Skeletal muscle tissue (tissue), 3 donors: ENCODE measurements at regions not wholly inside any gene's neighbourhood (a gene's known extent, or its start where the extent isn't known, plus 50 kb on each side); places are given as distances from the start of the nearest gene placed in this dataset.

Source experiments
- H3K27ac ChIP-seq: one replicate; pipeline ENCODE4 v1.7.0; 2013; ENCODE audit warnings: mild to moderate bottlenecking, low read depth, low read length, inconsistent platforms
- H3K27me3 ChIP-seq, 3 donors: one replicate each; pipeline ENCODE4 v1.7.0; 2013; ENCODE audit warnings: low read length in 3 of 3; ENCODE audit not compliant: control insufficient read depth in 3 of 3, insufficient read depth in 3 of 3
- H3K36me3 ChIP-seq, 3 donors: one replicate each; pipeline ENCODE4 v1.7.0; 2013; ENCODE audit warnings: low read length in 3 of 3; ENCODE audit not compliant: control insufficient read depth in 3 of 3, insufficient read depth in 3 of 3
- H3K4me1 ChIP-seq, 3 donors: one replicate each; pipeline ENCODE4 v1.7.0; 2013; ENCODE audit warnings: low read length in 3 of 3, mild to moderate bottlenecking in 3 of 3; ENCODE audit not compliant: control insufficient read depth in 3 of 3, insufficient read depth in 3 of 3
- H3K4me3 ChIP-seq, 3 donors: one replicate each; pipeline ENCODE4 v1.7.0; 2013; ENCODE audit warnings: low read length in 3 of 3
- H3K9ac ChIP-seq, 3 donors: one replicate each; pipeline ENCODE4 v1.7.0; 2013; ENCODE audit warnings: low read length in 3 of 3, mild to moderate bottlenecking in 3 of 3, moderate library complexity in 2 of 3, low read depth in 1 of 3
- H3K9me3 ChIP-seq, 3 donors: one replicate each; pipeline ENCODE4 v1.7.0; 2013; ENCODE audit warnings: low read length in 3 of 3; ENCODE audit not compliant: control insufficient read depth in 3 of 3
- donor health status: Osteomylitis.

DNA sequence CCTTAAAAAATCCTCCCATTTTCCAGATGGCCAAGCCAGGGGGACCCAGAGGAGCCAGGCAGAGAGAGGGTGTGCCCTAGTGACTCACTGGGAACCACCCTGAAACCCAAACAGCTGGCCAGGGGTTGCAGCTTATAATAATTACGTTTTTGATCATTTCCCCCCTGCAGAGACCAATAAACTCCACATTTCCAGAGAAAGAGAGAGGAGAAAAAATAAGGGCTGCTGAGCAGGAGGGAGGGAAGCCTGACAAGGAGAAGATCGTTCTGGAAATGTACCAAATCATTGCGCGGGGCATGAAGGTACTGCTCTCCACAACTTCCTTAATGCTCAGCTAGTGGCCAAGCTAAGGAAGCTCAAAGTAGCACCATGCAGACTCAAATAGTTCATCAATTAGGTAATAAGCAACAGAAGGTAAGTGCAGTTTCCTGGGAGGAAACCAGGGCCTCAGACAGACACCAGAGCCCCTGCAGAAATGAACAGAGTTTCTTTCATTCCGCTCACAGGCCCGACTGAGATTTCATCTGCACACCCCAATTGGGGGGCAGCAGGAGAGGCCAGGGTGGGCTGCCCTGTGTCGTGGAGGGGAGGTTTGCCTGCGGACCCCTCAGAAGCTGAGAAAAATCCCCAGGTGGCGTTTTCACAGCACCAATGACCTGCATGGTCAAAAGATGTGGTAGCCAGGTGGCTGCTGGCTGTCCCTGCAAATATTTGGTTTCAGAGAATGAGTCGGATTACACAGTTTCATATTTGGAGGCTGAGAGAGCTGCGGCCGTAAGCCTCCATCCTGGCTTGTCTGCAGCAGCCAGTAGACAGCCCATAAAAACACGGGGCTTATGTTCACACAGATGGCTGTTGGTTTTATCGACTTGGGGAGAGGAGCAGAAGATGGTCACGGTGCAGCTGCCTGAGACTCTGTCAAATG, 153.2 kb upstream of the LYZL2 start:
- peaks cover 20 to 25% (median 22%) of the 10 kb centered on the region in 3 donors for H3K4me1 ChIP-seq
- no peaks in the 10 kb centered on the region for H3K9me3 ChIP-seq
- no peaks in the 10 kb centered on the region for H3K27me3 ChIP-seq

DNA sequence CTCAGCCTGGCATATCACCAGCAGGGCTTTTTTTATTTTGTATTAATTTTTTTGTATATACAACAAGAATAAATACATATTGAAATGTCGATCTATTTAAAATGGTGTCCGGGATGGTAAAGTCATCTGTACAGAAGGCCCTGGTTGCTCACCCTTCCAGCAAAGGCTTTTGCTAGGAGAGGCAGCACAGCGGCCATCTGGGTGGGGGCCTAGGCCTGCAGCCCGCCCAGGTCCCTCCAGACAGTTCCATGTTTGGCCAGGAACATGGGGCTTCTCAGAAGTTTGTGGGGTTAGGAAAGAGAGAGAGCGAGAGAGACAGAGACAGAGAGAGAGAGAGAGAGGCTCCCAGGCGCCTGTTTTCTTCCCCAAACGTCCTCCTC, 152.6 kb upstream of the LYZL2 start:
- Histone ChIP-seq H3K4me3 (no peak overlapping the region), H3K36me3 (no peaks in the 10 kb centered on the region), H3K9me3 (no peaks in the 10 kb centered on the region), H3K4me1 (peaks cover 20 to 25% (median 22%) of the 10 kb centered on the region in 3 donors), H3K27me3 (no peaks in the 10 kb centered on the region), H3K27ac (peak overlapping the region; percentile 94), H3K9ac (no peak overlapping the region)

More for the DNA sequence above, 153.2 kb upstream of the LYZL2 start:
- Histone ChIP-seq H3K27ac (peak overlapping the region; percentile 94), H3K9ac (peak overlapping the region; percentile 12 to 50 (median 32)), H3K36me3 (no peaks in the 10 kb centered on the region), H3K4me3 (peak overlapping the region in 1 of 3 donors; percentile 7)

DNA sequence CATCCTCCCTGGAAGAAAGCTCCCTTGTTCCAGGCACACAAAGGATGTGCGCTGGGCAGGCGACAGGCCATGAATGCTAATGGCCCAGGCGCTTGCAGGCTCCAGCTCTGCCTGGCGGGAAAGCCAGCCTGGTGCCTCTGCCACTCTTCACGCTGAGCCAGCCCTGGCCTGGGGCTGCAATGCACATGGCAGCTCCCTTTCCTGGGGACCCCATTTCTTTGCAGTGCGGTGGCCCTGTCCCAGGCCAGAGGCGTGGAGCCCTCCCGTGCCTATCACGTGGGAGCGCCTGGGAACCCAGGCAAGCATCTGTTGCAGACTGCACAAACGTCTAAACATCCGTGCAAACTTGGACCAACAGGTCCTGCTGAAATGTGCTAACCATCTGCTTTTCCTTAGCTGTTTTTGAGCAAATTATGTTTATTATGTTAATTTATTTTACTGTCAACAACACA, 152.1 kb upstream of the LYZL2 start:
- Histone ChIP-seq H3K27me3 (no peaks in the 10 kb centered on the region), H3K4me1 (peaks cover 20 to 25% (median 22%) of the 10 kb centered on the region in 3 donors), H3K9me3 (no peaks in the 10 kb centered on the region), H3K36me3 (no peaks in the 10 kb centered on the region), H3K9ac (no peak overlapping the region), H3K4me3 (no peak overlapping the region), H3K27ac (no peak overlapping the region)

DNA sequence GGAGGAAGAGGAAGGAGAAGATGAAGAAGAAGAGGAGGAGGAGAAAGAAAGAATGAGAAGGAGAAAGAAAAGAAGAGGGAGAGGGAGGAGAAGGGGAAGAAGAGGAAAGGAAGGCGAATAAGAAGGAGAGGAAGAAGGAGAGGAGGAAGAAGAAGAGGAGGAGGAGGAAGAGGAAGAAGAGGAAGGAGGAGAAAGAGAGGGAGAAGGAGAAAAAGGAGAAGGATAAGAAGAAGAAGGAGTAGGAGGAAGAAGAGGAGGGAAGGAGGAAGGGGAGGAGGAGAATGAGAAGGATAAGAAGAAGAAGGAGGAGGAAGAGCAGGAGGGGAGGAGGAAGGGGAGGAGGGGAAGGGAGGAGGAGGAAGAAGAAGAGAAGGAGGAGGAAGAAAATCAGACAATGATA, 149.2 kb upstream of the LYZL2 start:
- Histone ChIP-seq H3K27ac (no peak overlapping the region), H3K4me3 (no peak overlapping the region), H3K9me3 (no peaks in the 10 kb centered on the region), H3K27me3 (peaks cover 0 to 5% (median 0%) of the 10 kb centered on the region in 3 donors), H3K36me3 (no peaks in the 10 kb centered on the region), H3K4me1 (peaks cover 12 to 16% (median 15%) of the 10 kb centered on the region in 3 donors), H3K9ac (no peak overlapping the region)

DNA sequence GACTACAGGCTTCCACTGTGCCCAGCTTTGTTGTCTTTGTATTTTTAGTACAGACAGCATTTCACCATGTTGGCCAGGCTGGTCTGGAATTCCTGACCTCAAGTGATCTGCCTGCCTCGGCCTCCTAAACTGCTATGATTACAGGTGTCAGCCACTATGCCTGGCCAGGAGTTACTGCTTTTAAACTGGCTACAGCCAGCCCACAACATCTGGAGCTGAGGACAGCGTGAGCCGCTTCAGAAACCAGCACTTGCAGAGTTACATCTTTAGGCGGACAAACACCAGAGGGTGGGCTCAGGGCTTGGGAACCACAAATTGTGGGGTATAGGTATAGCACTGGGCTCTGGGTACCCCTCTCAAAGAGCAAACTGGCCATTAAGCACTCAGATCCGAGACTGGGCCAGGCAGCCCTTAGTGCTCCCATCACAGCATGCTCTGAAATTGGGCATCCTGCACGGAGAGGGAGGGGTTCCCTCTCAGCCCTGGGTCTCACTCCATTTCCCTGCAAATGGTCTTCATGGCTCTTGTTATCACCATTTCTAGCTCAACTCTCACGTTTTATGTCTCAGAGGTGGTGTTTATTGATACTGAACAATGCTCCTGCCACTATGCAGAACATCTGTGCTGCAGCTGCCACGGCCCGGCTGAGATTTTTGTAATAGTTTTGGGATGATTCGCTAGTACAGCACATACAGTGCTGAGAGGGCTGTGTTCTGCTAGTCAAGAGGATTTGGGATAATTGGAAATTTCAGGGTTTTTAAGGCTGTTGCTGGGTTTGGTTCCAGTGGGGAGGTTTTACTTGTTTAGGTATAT, 146.4 kb upstream of the LYZL2 start:
- Histone ChIP-seq H3K36me3 (no peaks in the 10 kb centered on the region), H3K4me1 (peaks cover 0 to 3% (median 0%) of the 10 kb centered on the region in 3 donors), H3K9ac (no peak overlapping the region), H3K27me3 (peaks cover 0 to 8% (median 0%) of the 10 kb centered on the region in 3 donors), H3K27ac (no peak overlapping the region), H3K4me3 (no peak overlapping the region), H3K9me3 (peaks cover 1 to 5% (median 4%) of the 10 kb centered on the region in 3 donors)

DNA sequence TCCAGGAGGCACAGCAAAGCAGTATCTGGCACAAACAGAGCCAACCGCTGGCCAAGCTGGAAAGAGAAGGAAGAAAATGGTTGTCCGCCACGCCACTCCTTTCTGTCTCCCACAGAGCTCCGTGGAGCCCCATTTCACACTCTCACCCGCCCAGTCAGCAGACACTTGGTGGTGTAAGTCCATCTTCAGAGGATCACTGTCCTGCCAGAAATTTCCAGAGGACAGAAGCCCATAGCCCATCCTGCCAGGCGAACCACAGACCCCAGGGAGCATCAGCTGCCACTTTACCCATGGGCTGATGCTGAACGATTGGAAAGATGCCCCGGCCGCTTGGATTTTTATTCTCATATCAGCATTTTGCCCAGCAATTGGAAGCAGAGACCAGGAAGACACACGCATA, 144.7 kb upstream of the LYZL2 start:
- peaks cover 4 to 17% (median 7%) of the 10 kb centered on the region in 3 donors for H3K9me3 ChIP-seq
- no peaks in the 10 kb centered on the region for H3K36me3 ChIP-seq
- H3K9ac ChIP-seq: no peak overlapping the region
- peaks cover 0 to 8% (median 0%) of the 10 kb centered on the region in 3 donors for H3K27me3 ChIP-seq
- no peak overlapping the region for H3K27ac ChIP-seq
- H3K4me3 ChIP-seq: no peak overlapping the region
- peaks cover 0 to 3% (median 0%) of the 10 kb centered on the region in 3 donors for H3K4me1 ChIP-seq

DNA sequence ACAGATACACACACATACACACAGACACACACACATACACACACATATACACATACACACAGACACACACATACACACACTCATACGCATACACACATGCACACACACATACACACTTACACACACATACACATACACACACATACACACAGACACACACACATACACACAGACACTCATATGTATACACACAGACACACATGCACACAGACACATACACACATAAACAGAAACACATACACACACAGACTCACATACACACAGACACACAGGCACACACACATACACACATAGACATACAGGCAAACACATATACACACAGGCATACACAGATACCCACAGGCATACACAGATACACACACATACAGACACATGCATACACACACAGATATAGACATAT, 143.9 kb upstream of the LYZL2 start:
- Histone ChIP-seq H3K4me3 (no peak overlapping the region), H3K9me3 (peaks cover 4 to 17% (median 7%) of the 10 kb centered on the region in 3 donors), H3K27ac (no peak overlapping the region)

DNA sequence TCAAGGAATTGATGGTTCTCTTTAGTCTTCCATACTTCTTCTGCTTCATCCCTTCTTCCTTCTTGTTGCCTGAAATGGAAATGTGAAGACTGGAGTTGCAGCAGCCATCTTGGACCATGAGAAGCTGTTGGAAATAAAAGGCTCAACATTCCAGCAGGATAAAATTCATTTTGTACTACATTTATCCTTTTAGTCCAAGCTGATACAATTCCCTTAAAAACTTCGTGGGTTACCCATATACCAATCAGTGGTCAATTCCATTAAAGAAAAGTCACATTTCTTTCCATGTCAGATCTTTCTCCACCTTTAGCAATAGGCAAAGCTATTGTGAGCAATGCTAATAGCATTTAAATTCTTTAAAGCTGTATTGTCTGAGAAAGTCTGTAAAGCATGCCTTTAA, 141.3 kb upstream of the LYZL2 start:
- H3K27me3 ChIP-seq: peaks cover 0 to 3% (median 0%) of the 10 kb centered on the region in 3 donors
- H3K27ac ChIP-seq: no peak overlapping the region
- H3K9ac ChIP-seq: no peak overlapping the region
- H3K9me3 ChIP-seq: peaks cover 4 to 17% (median 7%) of the 10 kb centered on the region in 3 donors
- peaks cover 0 to under 1% (median 0%) of the 10 kb centered on the region in 3 donors for H3K4me1 ChIP-seq
- no peak overlapping the region for H3K4me3 ChIP-seq
- no peaks in the 10 kb centered on the region for H3K36me3 ChIP-seq

More for the DNA sequence above, 143.9 kb upstream of the LYZL2 start:
- no peak overlapping the region for H3K9ac ChIP-seq
- no peaks in the 10 kb centered on the region for H3K36me3 ChIP-seq
- H3K27me3 ChIP-seq: peaks cover 0 to 8% (median 0%) of the 10 kb centered on the region in 3 donors
- peaks cover 0 to 3% (median 0%) of the 10 kb centered on the region in 3 donors for H3K4me1 ChIP-seq

DNA sequence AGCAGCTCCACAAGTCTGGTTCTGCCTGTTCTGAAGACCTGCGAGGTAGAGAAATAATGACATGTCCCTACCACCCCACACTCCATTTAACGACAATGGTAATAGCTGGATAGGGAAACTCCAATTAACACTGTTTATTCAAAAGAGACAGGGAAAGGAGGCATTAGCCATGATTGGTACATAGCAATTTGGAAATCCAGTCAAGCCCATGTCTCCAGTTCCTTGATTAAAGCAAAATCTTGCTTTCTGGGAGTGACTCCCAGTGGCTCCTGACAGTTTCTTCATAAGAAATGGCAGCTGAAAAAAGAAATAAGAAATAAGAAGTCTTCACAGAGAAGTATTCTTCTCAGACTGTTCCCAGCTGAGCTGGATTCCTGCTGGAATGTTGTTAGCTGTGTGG, 140.7 kb upstream of the LYZL2 start:
- Histone ChIP-seq H3K27ac (no peak overlapping the region), H3K36me3 (no peaks in the 10 kb centered on the region), H3K9ac (no peak overlapping the region), H3K4me1 (no peaks in the 10 kb centered on the region), H3K4me3 (no peak overlapping the region), H3K27me3 (peaks cover 0 to 3% (median 0%) of the 10 kb centered on the region in 3 donors), H3K9me3 (peaks cover 4 to 17% (median 7%) of the 10 kb centered on the region in 3 donors)
